MCF 10A (cell line): ENCODE measurements at regions not wholly inside any gene's neighbourhood (a gene's known extent, or its start where the extent isn't known, plus 50 kb on each side); places are given as distances from the start of the nearest gene placed in this dataset.

Experiments
- BruUV-seq: library from RNA; stranded (reverse); fragments of 400-500 nt; replicated peaks from 2 replicates; lab custom pipeline; 2021; lab: Mats Ljungman, UMichigan
- CTCF ChIA-PET: fragments of 300-600 bp; sonication (Branson Sonifier 250); formaldehyde crosslinking; extraction: SDS; loops from one replicate; lab custom pipeline; 2021; ENCODE audit warnings: antibody characterized with exemption, inconsistent platforms; lab: Yijun Ruan, JAX
- POLR2A ChIA-PET: fragments of 300-600, 350-650 bp; sonication (Branson Sonifier 250); formaldehyde crosslinking; extraction: SDS; loops from one replicate; lab custom pipeline; 2020; ENCODE audit warnings: antibody characterized with exemption, inconsistent platforms; lab: Yijun Ruan, JAX
- DNase-seq: peaks from one replicate; pipeline ENCODE4 v3.0.0-alpha.2; 2018; ENCODE audit not compliant: unreplicated experiment
- H3K27ac Mint-ChIP-seq: one replicate; pipeline ENCODE4 v1.8.0; 2022; ENCODE audit warnings: mild to moderate bottlenecking, low read depth, mixed read lengths; ENCODE audit not compliant: unreplicated experiment
- H3K27me3 Mint-ChIP-seq: one replicate; pipeline ENCODE4 v1.8.0; 2022; ENCODE audit warnings: mixed read lengths; ENCODE audit not compliant: insufficient read depth, unreplicated experiment
- H3K36me3 Mint-ChIP-seq: one replicate; pipeline ENCODE4 v1.8.0; 2022; ENCODE audit warnings: mild to moderate bottlenecking, moderate library complexity, mixed read lengths; ENCODE audit not compliant: insufficient read depth, unreplicated experiment
- H3K4me1 Mint-ChIP-seq: one replicate; pipeline ENCODE4 v1.8.0; 2022; ENCODE audit warnings: mixed read lengths; ENCODE audit not compliant: insufficient read depth, unreplicated experiment
- H3K4me3 Mint-ChIP-seq: one replicate; pipeline ENCODE4 v1.8.0; 2022; ENCODE audit warnings: mild to moderate bottlenecking, moderate library complexity, mixed read lengths; ENCODE audit not compliant: unreplicated experiment
- H3K9me3 Mint-ChIP-seq: one replicate; pipeline ENCODE4 v1.8.0; 2022; ENCODE audit warnings: mixed read lengths; ENCODE audit not compliant: unreplicated experiment
- intact Hi-C: fragments of 100-400 bp; cut with micrococcal nuclease; formaldehyde crosslinking; loops from 2 replicates; pipeline ENCODE4 v1.14.1; 2022
- TF ChIP-seq, protein P1 (sequence below): fragments of 200-600 bp; IDR thresholded peaks from one replicate; pipeline ENCODE4 v1.8.0; 2022; ENCODE audit warnings: antibody characterized with exemption, mild to moderate bottlenecking; ENCODE audit not compliant: unreplicated experiment

DNA sequence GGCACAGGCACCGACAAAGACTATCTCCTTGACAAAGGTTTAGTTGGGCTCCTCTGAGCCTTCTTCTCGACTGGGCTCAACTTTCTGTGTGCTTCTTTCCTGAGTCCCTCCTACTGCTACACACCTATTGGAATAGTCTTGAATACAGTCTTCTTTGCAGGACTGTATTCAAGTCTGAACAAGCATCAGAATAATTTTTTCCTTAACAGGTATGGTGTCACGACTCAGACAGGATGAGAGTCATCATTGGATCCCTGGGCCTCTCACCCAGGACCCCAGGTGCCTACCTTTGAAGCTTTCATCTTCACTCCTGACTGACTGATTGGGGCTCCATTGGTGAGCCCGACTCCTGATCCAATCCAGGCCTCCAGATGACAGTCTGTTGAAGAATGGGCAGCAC lies 66.3 kb downstream of the CRYGS start:
- DNase-seq, result no peak
- no peak overlapping the region for H3K4me3 Mint-ChIP-seq
- H3K36me3 Mint-ChIP-seq, result no peaks in the 10 kb centered on the region
- TF ChIP-seq, protein P1, sequence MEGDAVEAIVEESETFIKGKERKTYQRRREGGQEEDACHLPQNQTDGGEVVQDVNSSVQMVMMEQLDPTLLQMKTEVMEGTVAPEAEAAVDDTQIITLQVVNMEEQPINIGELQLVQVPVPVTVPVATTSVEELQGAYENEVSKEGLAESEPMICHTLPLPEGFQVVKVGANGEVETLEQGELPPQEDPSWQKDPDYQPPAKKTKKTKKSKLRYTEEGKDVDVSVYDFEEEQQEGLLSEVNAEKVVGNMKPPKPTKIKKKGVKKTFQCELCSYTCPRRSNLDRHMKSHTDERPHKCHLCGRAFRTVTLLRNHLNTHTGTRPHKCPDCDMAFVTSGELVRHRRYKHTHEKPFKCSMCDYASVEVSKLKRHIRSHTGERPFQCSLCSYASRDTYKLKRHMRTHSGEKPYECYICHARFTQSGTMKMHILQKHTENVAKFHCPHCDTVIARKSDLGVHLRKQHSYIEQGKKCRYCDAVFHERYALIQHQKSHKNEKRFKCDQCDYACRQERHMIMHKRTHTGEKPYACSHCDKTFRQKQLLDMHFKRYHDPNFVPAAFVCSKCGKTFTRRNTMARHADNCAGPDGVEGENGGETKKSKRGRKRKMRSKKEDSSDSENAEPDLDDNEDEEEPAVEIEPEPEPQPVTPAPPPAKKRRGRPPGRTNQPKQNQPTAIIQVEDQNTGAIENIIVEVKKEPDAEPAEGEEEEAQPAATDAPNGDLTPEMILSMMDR, result no peak
- peaks cover 6% of the 10 kb centered on the region for H3K9me3 Mint-ChIP-seq
- H3K4me1 Mint-ChIP-seq, result peaks cover 17% of the 10 kb centered on the region
- peaks cover 7% of the 10 kb centered on the region for H3K27me3 Mint-ChIP-seq
- no TSS peak for BruUV-seq
- CTCF ChIA-PET, result interaction anchor here (0.6 kb wide), 1 partner anchor 169 kb away, joined by 3 read pairs; no protein-coding TSS in a partner anchor
- intact Hi-C loops, result no loop called here
- H3K27ac Mint-ChIP-seq, result no peak overlapping the region
- POLR2A ChIA-PET, result interaction anchor here (0.6 kb wide), 1 partner anchor 66 kb away, joined by 3 read pairs; no protein-coding TSS in a partner anchor

DNA sequence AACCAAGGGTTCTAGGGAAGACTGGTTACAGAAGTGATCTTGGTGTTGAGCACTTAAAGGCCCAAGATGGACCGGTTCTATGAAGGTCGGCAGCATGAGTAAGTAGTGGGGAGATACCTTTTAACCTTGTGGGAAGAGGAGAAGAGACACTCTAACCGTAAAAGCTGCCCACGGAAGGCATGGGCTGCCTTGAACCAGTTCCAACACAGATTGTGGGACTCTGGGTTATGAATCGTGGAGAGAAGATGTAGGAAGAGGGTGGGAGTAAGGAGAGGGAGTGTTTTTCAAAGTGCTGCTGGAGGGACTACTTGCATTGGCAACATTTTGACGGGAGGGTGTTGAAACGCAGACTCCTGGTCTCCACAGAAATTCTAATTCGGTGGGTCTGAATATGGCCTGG lies 67.1 kb downstream of the CRYGS start:
- ChIA-PET POLR2A (no interaction called here), CTCF (no interaction called here)
- TF ChIP-seq, protein P1, result no peak
- Mint-ChIP-seq H3K36me3 (no peaks in the 10 kb centered on the region), H3K27ac (no peak overlapping the region), H3K27me3 (peaks cover 7% of the 10 kb centered on the region), H3K9me3 (peaks cover 6% of the 10 kb centered on the region), H3K4me3 (no peak overlapping the region), H3K4me1 (peaks cover 17% of the 10 kb centered on the region)
- BruUV-seq, result no TSS peak
- DNase-seq, result no peak
- intact Hi-C loops, result no loop called here

DNA sequence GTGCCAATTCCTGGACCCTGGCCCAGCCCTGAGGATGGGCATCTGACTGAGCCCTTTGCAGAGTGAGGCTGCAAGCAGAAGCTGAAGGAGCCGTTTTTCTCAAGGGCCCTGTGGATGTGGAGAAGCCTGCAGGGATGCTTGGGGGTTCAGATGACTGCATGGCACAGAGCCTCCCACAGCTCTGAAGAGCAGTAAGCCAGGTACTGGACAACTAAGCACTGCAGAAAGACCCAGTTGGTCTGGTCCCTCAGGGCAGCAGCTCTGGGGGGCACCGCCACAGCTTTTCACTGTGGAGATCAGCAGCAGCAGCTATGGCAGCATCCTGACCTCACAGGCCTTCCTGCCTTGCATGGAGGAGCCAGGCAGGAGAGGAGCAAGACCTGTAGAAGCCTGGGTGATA lies 67.6 kb downstream of the CRYGS start:
- H3K9me3 Mint-ChIP-seq, result peaks cover 6% of the 10 kb centered on the region
- CTCF ChIA-PET, result no interaction called here
- H3K4me1 Mint-ChIP-seq, result peaks cover 17% of the 10 kb centered on the region
- no peak for DNase-seq
- H3K27me3 Mint-ChIP-seq, result peaks cover 5% of the 10 kb centered on the region
- TF ChIP-seq, protein P1, result no peak
- no peak overlapping the region for H3K4me3 Mint-ChIP-seq
- H3K36me3 Mint-ChIP-seq, result no peaks in the 10 kb centered on the region
- no peak overlapping the region for H3K27ac Mint-ChIP-seq
- POLR2A ChIA-PET, result no interaction called here
- BruUV-seq, result no TSS peak
- intact Hi-C loops, result no loop called here

DNA sequence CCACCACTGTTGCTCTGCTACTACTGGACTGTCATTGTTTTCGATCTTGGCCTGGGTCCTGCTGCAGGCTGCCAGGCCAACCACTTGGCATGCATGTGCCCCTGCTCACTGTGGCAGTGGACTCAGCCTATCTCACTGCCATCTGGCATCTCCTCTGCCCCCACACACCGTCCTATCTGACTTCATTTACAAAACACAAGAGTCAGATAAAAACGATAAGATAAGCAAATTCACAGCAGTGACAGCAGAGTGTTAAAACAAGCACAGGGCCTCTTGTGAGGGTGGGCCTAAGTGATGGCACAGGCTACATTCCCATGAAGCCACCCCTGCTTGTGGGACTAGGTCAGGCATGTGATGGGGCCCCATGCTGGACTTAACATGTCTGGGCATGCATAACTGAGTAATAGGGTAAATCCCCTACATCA lies 68.1 kb downstream of the CRYGS start:
- no TSS peak for BruUV-seq
- no peaks in the 10 kb centered on the region for H3K36me3 Mint-ChIP-seq
- ChIA-PET POLR2A (no interaction called here), CTCF (no interaction called here)
- no peaks in the 10 kb centered on the region for H3K27me3 Mint-ChIP-seq
- H3K9me3 Mint-ChIP-seq, result peaks cover 6% of the 10 kb centered on the region
- no peak overlapping the region for H3K4me3 Mint-ChIP-seq
- peaks cover 17% of the 10 kb centered on the region for H3K4me1 Mint-ChIP-seq
- DNase-seq, result peak; percentile 7
- TF ChIP-seq, protein P1, result no peak
- H3K27ac Mint-ChIP-seq, result peak overlapping the region; percentile 61
- intact Hi-C loops, result no loop called here
